B cell (primary cell): ENCODE measurements at regions not wholly inside any gene's neighbourhood (a gene's known extent, or its start where the extent isn't known, plus 50 kb on each side); places are given as distances from the start of the nearest gene placed in this dataset.

Experiments
- ATAC-seq: fragments of 200-7000 bp; cut with Tn5 transposase; one replicate; pipeline ENCODE4 v1.10.0; 2021; ENCODE audit warnings: low read depth, mild to moderate bottlenecking, moderate number of reproducible peaks, moderate library complexity
- CTCF ChIA-PET: fragments of 350-600 bp; sonication (Branson Sonifier 250); formaldehyde crosslinking; loops from one replicate; lab custom pipeline; 2021; ENCODE audit warnings: antibody characterized with exemption, inconsistent platforms; lab: Charles Lee
- POLR2A ChIA-PET: fragments of 350-600 bp; sonication (Branson Sonifier 250); formaldehyde crosslinking; loops from one replicate; lab custom pipeline; 2021; ENCODE audit warnings: antibody characterized with exemption; lab: Charles Lee
- DNase-seq: peaks from one replicate; pipeline ENCODE4 v3.0.0; 2013
- H2AFZ ChIP-seq: 2 replicates; pipeline ENCODE4 v1.6.1; 2012; ENCODE audit warnings: mild to moderate bottlenecking, low read depth, low read length; ENCODE audit not compliant: insufficient read depth, poor library complexity, severe bottlenecking
- H3K27ac ChIP-seq, 2 donors: 1 replicate in 1 of 2; 2 replicates in 1 of 2; pipeline ENCODE4 v1.5.1; 2012 to 2013; ENCODE audit warnings: low read length in 2 of 2, mild to moderate bottlenecking in 2 of 2, moderate library complexity in 1 of 2
- H3K27me3 ChIP-seq, 4 experiments: fragments of 200-600 bp in 1 of 4; sonication (generic) in 1 of 4; replicated peaks in 1 of 4; 1 replicate in 2 of 4; 2 replicates in 2 of 4; pipeline versions ENCODE4 v1.6.1 to v1.7.0; 2013 to 2016; ENCODE audit warnings: low read length in 3 of 4, mild to moderate bottlenecking in 2 of 4, mixed read lengths in 1 of 4, moderate library complexity in 1 of 4; ENCODE audit not compliant: insufficient read depth in 4 of 4, control insufficient read depth in 3 of 4; ENCODE audit errors: control extremely low read depth in 1 of 4
- H3K36me3 ChIP-seq, 2 experiments: replicated peaks in 1 of 2; 1 replicate in 1 of 2; 2 replicates in 1 of 2; pipeline versions ENCODE4 v1.6.1 to v1.7.1; 2013; ENCODE audit warnings: low read length in 1 of 2; ENCODE audit not compliant: insufficient read depth in 2 of 2, control insufficient read depth in 1 of 2; ENCODE audit errors: control extremely low read depth in 1 of 2, extremely low read depth in 1 of 2
- H3K4me1 ChIP-seq, 2 donors: fragments of 200-600 bp in 1 of 2; sonication (generic) in 1 of 2; 1 replicate in 1 of 2; 2 replicates in 1 of 2; pipeline versions ENCODE4 v1.5.1 to v1.6.1; 2013 to 2017; ENCODE audit warnings: low read length in 2 of 2; ENCODE audit not compliant: control insufficient read depth in 2 of 2, insufficient read depth in 2 of 2
- H3K4me2 ChIP-seq: replicated peaks from 2 replicates; pipeline ENCODE3; 2012; ENCODE audit warnings: mild to moderate bottlenecking, low read depth, low read length; ENCODE audit not compliant: poor library complexity, severe bottlenecking
- H3K4me3 ChIP-seq, 5 experiments: fragments of 200-600 bp in 1 of 5; sonication (generic) in 1 of 5; 1 replicate in 3 of 5; 2 replicates in 2 of 5; pipeline versions ENCODE4 v1.5.1 to v1.7.0; 2011 to 2016; ENCODE audit warnings: low read length in 4 of 5, mild to moderate bottlenecking in 4 of 5, low read depth in 2 of 5, control low read depth in 1 of 5, moderate library complexity in 1 of 5; ENCODE audit not compliant: insufficient read depth in 1 of 5; ENCODE audit errors: control extremely low read depth in 1 of 5, extremely low read depth in 1 of 5
- H3K79me2 ChIP-seq: fragments of 200-600 bp; sonication (generic); one replicate; pipeline ENCODE4 v1.6.0; 2016; ENCODE audit warnings: low read length; ENCODE audit not compliant: control insufficient read depth, insufficient read depth
- H3K9ac ChIP-seq: fragments of 200-600 bp; sonication (generic); 2 replicates; pipeline ENCODE4 v1.6.1; 2017; ENCODE audit warnings: mild to moderate bottlenecking, low read length, moderate library complexity
- H3K9me3 ChIP-seq, 3 donors: one replicate each; pipeline versions ENCODE4 v1.6.1 to v1.7.1; 2013; ENCODE audit warnings: low read length in 2 of 3; ENCODE audit not compliant: control insufficient read depth in 2 of 3, insufficient read depth in 1 of 3; ENCODE audit errors: control extremely low read depth in 1 of 3
- H4K20me1 ChIP-seq: 2 replicates; pipeline ENCODE4 v1.6.0; 2012; ENCODE audit warnings: mild to moderate bottlenecking, low read length; ENCODE audit not compliant: insufficient read depth, control insufficient read depth, poor library complexity, severe bottlenecking
- H3K27ac Mint-ChIP-seq: one replicate; pipeline ENCODE4 v1.8.0; 2021; ENCODE audit warnings: mixed read lengths
- H3K27me3 Mint-ChIP-seq: one replicate; pipeline ENCODE4 v1.8.0; 2021; ENCODE audit warnings: mixed read lengths
- H3K4me1 Mint-ChIP-seq: one replicate; pipeline ENCODE4 v1.8.0; 2021; ENCODE audit warnings: mixed read lengths
- H3K4me3 Mint-ChIP-seq: one replicate; pipeline ENCODE4 v1.8.0; 2021; ENCODE audit warnings: mixed read lengths
- H3K9me3 Mint-ChIP-seq: one replicate; pipeline ENCODE4 v1.8.0; 2022; ENCODE audit warnings: mixed read lengths; ENCODE audit not compliant: insufficient read depth
- CTCF ChIP-seq: fragments of 200-600 bp; IDR thresholded peaks from one replicate; pipeline ENCODE4 v1.8.0; 2022; ENCODE audit warnings: antibody characterized with exemption, mild to moderate bottlenecking
- EZH2 ChIP-seq: IDR thresholded peaks from 2 replicates; pipeline ENCODE4 v1.6.1; 2012; ENCODE audit warnings: borderline replicate concordance, low read depth, mild to moderate bottlenecking, moderate library complexity, low read length; ENCODE audit not compliant: insufficient read depth, poor library complexity, severe bottlenecking
- WGBS: methylation state at CpG from one replicate; pipeline ENCODE4 v1.1.5; 2013; ENCODE audit warnings: missing lambda C conversion rate; ENCODE audit not compliant: insufficient coverage; 5-methylcytosine and 5-hydroxymethylcytosine counted together
- intact Hi-C: fragments of 100-400 bp; cut with micrococcal nuclease; formaldehyde crosslinking; loops from one replicate; pipeline ENCODE4 v1.10.0; 2022

GRCh38 chr6:23654745-23655144 lies 471.3 kb upstream of the NRSN1 start:
- Mint-ChIP-seq H3K4me1 (no peaks in the 10 kb centered on the region), H3K4me3 (no peak overlapping the region), H3K27ac (no peak overlapping the region), H3K9me3 (no peaks in the 10 kb centered on the region), H3K27me3 (no peaks in the 10 kb centered on the region)
- H3K79me2 ChIP-seq, result no peaks in the 10 kb centered on the region
- intact Hi-C loops, result no loop called here
- H3K9me3 ChIP-seq, result no peaks in the 10 kb centered on the region
- no peaks in the 10 kb centered on the region for H4K20me1 ChIP-seq
- DNase-seq (no peak), ATAC-seq (no peak)
- H3K4me1 ChIP-seq, result no peaks in the 10 kb centered on the region
- H3K36me3 ChIP-seq, result no peaks in the 10 kb centered on the region
- H3K4me3 ChIP-seq, result no peak overlapping the region
- no peak overlapping the region for H2AFZ ChIP-seq
- no peak overlapping the region for H3K9ac ChIP-seq
- CTCF ChIA-PET, result no interaction called here
- H3K27me3 ChIP-seq, result no peaks in the 10 kb centered on the region
- TF ChIP-seq CTCF (no peak), EZH2 (no peak)
- 70% methylated on average over 5 of the region's 6 CpGs for WGBS
- POLR2A ChIA-PET, result no interaction called here
- no peak overlapping the region for H3K4me2 ChIP-seq
- H3K27ac ChIP-seq, result no peak overlapping the region

DNA sequence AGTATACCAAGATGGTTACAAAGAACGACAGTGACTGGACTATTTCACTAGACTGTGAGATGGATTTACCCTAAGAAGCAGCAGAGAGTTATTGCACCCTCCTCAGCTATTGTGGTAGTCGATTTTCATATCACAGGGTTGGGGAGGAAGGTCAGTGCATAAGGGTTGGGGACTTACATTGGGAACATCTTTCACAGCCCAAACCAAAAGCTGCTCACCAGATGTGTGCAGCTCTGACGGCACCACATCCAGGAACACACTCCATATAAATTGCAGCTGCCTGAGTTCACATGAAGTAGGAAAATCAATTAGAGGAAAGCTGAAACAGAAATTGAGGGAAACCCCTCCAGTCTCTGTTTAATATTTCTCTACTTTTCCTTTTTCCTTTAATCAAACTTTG lies 470.5 kb upstream of the NRSN1 start:
- Histone ChIP-seq H3K4me1 (no peaks in the 10 kb centered on the region), H4K20me1 (no peaks in the 10 kb centered on the region), H3K27me3 (no peaks in the 10 kb centered on the region), H2AFZ (no peak overlapping the region), H3K9me3 (no peaks in the 10 kb centered on the region), H3K27ac (no peak overlapping the region), H3K79me2 (no peaks in the 10 kb centered on the region), H3K4me3 (no peak overlapping the region), H3K36me3 (no peaks in the 10 kb centered on the region), H3K9ac (no peak overlapping the region), H3K4me2 (no peak overlapping the region)
- DNase-seq (no peak), ATAC-seq (no peak)
- intact Hi-C loops, result no loop called here
- POLR2A ChIA-PET, result no interaction called here
- Mint-ChIP-seq H3K27me3 (no peaks in the 10 kb centered on the region), H3K27ac (no peak overlapping the region), H3K9me3 (no peaks in the 10 kb centered on the region), H3K4me3 (no peak overlapping the region), H3K4me1 (no peaks in the 10 kb centered on the region)
- TF ChIP-seq CTCF, result no peak
- TF ChIP-seq EZH2, result no peak
- CTCF ChIA-PET, result no interaction called here
- 100% methylated on average over 1 of the region's 3 CpGs for WGBS
